HG02642 (cell line): ENCODE measurements at regions not wholly inside any gene's neighbourhood (a gene's known extent, or its start where the extent isn't known, plus 50 kb on each side); places are given as distances from the start of the nearest gene placed in this dataset.

ENCODE experiments used
- ATAC-seq: cut with Tn5 transposase; IDR thresholded peaks from one replicate; pipeline ENCODE4 v1.9.1; 2021; ENCODE audit warnings: mild to moderate bottlenecking; ENCODE audit not compliant: unreplicated experiment, poor library complexity

DNA sequence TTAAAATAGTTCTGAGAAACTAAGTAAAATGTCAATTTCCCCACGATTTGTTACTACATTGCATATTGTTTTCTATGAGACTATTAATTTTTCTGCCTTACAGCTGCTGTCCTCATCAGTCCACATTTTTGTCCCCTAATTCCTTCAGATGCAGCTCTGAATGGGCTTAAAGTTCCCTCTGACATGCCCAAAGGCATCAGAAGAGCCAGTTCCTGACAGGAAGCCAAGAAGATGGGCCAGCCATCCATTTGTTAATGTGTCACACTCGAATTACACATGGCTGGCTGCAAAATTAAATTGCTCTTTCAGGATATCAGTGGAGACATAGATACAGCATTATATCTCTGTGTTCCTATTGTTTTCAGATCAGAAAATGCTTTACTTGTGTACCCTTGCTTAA, 1223.0 kb downstream of the EPHA7 start:
- no peak for ATAC-seq

DNA sequence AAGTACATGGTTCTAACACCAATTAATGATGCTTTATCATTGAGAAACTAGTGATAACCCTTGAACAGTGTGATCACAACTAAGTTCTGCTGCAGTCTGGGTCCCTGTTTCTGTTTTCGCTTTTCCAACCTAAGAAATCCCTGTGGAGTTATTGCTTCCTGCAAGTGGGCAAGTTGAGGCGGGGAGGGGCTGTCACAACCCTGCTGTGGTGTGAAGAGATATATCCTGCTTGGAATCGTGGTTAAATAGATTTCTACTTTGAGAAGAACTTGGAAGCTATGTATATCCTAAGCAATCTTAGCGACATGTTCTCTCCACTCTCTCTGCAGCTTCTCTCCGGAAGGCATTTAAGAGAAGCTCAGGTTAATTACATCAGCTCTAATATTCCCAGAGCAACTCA, 1223.6 kb downstream of the EPHA7 start:
- no peak for ATAC-seq

DNA sequence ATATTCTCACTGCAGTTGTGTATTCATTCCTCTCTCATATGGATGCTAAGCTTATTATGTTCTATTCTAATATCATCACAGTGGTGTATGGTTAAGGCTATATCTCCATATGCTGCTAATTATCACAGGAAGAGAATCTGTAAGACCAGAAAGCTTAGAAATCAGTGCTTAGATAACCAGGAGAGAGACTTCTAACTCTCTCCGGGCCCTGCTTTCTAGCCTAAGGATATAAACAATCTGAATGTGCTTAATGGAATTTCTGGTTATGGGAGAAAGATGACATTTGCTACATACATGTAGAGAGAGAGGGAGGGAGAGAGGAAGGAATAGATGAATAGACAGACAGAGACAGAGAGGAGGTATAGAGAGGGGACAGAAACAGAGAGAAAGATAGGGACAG, 1231.3 kb downstream of the EPHA7 start:
- no peak for ATAC-seq

DNA sequence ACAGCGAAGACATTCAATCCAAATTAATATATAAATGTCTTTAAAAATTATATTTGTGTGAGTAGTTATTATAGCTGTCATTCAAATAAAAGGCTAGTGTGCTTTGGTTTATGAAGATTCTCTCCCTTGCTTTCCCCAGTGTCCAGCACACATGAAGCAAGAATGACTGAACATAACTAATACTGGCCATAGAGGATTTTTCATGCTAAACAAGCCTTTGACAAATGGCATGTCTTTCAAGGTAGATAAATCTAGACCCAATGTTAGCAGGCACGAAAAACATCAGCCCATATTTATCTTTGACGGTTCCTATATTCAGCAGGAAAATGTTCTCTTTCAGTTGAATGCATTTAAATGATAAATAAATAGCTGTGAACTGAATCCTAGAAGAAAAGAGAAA, 1234.4 kb downstream of the EPHA7 start:
- no peak for ATAC-seq

DNA sequence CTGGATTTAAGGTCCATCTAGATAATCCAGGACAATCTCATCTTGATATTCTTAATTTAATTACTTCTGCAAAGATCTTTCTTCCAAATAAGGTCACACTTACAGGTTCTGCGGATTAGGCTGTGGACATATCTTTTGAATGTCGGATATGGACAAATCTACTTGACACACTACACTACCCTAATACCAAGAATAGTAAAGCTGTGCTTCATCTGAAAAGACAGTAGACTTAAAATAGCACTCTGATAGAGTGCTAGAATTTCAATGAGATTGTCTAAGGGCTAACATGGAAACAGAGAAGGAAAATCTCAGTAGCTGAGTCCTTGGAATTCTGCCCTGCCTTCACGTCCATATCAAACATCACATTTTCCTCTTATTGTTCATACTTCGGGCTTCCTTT, 1238.0 kb downstream of the EPHA7 start:
- ATAC-seq: no peak

DNA sequence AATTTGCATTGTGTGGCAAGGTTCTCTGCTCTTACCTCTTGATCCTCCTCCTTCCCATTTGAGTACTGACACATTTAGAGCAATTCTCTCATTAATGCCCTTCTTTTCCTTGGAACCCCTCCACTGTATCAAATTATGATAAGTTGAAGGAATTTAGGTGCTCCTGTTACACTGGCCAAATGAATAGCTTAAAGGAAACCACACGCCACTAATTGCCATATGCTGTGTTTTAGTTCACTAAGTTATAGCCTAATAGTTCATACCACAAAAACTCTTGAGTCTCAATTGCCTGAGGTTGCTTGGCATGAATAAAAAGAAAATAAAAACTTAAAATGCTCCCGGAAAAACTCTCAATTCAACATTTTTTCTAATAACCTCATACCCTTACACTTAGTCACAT, 1239.3 kb downstream of the EPHA7 start:
- ATAC-seq: no peak

DNA sequence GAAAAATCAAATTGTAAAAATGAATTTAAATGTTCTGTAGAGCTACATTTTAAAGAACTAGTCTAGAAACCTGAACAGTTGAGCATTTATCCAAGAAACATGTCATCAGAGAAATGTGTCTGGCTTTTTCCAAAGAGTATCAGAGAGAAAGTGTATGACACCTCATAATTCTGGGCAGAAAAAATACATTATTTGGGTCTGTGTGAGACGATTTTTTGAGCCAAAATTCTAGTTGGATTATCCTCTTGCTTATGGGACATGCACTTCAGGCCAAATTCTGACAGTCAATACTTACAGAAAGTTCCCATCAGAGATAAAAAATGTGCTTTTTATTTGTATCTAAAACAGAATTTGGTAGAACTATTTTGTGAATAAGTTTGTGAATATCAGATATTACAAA, 1242.7 kb downstream of the EPHA7 start:
- no peak for ATAC-seq

DNA sequence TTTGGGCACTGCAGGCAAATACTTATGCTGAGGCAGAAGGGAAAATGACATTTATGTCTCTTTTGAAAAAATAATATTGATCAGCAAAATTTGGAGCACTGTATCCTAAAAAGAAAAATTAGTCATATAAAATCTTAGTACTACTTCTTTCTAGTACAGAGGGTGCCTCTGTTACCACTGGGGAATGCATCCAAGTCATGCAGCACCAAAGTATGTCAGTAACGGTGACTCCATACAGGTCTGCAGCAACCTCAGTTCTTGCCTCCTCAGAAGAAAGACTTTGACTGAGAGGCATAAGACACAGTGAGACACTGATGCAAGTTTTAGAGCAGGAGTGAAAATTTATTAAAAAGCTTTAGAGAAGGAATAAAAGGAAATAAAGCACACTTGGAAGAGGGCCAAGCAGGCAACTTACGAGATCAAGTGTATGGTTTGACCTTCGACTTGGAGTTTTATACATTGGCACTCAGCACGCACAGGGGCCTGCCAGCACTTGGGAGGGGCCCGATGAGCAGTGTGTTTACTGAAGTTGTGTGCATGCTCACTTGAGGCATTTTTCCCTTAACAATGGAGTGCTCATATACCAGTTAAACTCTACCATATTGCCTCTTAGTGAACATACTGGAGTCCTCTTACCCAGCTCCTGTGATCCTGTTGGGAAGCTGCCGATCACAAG, 1244.8 kb downstream of the EPHA7 start:
- no peak for ATAC-seq

DNA sequence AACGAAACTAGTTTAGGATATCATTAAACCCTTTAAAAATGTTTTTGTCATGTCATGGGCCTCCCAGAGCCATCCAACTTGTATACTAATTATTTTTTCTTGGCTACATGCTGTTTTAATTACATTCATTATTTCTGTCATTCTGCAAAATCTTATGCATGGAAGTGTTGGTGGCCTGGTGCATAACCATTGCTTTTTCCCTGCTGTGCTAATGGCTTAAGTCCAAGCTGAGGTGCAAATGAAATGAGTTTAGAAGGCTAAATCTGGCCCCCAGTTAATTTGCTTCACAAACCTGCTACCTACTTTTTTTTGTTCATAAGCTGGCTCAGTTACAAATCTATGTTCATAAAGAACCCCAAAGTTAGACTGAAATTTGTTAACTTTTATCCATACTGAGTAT, 1249.9 kb downstream of the EPHA7 start:
- ATAC-seq: no peak

DNA sequence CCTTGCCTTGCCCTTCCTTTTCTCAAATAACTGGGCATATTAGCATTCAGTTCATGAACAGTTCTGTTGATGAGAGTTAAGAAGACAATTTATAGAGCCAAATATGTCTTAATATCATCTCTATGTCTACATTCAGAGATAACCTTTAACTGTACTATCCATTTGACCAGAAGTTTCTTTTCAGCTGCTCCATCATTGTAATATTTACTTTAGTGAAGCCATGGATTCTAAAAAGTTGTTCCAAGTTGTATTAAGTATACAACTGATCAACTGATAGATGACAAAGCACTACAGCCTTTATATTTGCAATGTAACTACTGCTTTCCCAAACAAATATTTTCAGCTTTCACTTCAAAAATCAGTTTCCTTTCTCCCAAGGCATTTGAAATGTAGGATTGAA, 1252.7 kb downstream of the EPHA7 start:
- ATAC-seq: no peak

DNA sequence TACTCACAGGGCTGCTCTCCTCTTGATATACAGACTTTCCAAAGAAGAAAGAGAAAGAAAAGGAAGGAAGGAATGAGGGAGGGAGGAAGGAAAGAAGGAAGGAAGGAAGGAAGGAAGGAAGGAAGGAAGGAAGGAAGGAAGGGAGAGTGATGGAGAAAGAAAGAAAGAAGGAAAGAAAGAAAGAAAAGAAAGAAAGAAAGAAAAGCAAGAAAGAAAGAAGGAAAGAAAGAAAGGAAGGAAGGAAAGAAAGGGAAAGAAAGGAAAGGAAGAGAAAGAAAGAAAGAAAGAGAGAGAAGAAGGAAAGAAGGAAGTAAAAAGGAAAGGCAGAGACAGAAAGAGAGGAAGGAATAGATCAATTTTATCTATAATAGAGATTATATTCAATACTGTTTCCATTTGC, 1257.4 kb downstream of the EPHA7 start:
- no peak for ATAC-seq

DNA sequence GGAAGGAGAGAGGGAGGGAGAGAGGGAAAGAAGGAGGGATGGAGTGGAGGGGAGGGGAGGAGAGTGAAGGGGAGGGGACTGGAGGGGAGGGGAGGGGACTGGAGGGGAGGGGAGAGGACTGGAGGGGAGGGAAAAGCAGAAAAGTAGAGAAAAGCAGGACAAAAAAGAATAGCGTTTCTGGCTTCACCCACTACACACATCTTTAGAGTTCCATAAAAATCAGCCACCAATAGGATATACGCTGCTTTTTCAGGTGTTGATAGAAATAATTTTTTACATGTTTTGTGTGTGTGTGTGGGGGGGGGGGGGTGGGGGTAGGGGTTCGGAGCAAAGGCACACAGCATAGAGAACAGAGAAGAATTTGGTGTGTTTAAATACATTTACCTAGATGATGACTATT, 1259.1 kb downstream of the EPHA7 start:
- ATAC-seq: no peak

DNA sequence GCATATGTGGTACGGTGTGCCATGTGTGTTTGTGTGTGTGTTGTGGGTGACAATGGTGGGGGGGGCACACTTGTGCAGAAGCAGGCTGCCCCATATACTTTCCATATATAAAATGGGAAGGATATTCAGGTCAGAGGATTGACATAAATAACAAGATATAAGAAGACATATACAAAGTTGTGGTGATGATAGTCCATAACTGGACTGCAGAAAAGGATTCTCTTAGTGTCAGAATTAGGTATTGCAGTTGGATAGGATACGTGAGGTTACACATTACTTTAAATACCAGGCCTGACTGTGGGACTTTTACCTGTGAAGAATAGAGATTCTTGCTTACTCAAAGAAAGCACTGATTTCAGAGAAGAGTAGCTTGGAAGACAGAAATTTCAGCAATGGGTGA, 1260.3 kb downstream of the EPHA7 start:
- ATAC-seq: no peak

DNA sequence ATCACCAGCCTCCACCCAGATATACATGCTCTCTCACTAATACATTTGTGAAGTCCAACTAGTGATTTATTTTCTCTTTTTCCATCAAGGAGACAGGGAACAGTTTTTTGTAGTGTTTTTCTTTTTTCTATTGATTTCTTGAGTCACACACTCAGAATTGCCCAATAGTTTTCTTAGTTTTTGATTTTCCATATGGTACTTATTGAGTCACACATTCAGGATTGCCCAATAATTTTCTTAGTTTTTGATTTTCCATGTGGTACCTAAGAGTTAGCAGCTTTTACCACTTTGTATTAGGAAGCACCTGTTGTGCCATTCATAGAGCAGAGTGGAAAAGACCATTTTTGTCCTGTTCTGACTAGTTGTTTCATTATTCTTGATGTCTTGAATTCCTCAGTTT, 1268.8 kb downstream of the EPHA7 start:
- no peak for ATAC-seq

DNA sequence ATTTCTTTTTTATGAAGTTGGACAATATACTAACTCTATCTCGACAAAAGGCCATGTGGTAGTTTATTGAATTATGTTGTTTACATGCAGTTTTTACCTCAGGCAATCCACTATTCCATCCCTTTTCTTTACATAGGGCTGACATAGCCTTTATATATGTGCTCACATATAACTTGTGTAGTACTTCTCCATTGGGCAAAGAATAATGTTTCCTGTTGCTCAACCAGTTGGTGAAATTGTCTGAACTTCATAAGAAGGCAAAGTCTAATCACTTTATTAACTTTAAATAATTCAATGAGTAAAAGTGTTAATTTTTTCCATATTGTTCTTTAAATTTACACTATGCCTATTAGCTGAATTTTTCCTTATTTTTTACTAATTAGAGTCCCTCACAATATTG, 1272.1 kb downstream of the EPHA7 start:
- no peak for ATAC-seq

DNA sequence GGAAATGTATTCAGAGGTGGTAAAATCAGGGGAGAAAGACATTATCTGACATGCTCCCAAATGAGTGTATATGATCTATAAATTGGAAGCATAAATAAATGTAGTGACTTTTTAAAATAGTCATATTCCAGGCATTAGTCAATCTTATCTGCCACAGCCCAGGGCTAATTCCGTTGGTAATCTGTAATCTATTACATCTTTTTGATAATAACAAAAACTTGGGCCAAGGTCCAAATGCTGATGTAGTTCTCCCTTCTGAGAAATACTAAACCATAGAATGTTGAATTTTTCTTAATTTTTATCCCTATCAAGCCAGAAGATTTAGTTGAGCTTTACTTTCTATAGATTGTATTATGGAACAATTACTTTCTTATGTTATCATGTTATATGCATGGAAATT, 1279.8 kb downstream of the EPHA7 start:
- no peak for ATAC-seq

DNA sequence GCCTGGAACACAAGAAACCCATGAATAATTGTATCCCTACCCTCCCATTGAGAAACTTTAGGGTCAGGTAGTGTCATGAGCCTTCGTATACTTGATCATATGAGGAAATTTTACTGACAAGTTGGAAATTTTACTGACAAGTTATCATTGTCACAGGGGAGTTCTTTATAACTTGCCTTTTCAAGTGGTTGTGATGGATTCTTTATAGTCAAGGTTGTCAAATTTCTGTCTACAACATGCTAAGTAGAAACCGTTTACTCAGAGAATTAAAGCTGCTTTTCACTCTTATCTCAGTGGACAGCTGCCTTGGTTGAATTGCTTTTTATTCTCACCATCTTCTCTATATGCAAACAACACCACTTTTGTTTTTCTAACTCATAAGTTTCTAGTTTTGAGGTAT, 1286.4 kb downstream of the EPHA7 start:
- no peak for ATAC-seq

DNA sequence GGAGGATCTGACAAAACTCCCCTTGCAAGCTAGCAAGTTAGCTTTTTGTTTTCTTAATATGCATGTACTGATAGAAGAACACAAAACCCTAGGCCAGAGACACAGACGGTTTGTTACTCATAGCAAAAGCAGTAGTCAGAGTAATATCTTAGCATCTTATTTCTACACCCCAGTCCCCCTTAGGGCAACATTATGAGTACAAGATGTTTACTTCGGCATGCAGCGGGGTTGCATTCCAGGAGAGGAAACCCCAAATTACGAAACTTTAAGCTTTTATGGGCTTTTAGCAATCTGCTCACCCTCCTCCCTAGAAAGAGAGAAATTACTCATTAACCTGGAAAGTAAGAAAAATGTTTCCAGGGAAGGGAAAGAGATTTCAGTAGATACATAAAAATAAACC, 1286.9 kb downstream of the EPHA7 start:
- ATAC-seq: no peak

DNA sequence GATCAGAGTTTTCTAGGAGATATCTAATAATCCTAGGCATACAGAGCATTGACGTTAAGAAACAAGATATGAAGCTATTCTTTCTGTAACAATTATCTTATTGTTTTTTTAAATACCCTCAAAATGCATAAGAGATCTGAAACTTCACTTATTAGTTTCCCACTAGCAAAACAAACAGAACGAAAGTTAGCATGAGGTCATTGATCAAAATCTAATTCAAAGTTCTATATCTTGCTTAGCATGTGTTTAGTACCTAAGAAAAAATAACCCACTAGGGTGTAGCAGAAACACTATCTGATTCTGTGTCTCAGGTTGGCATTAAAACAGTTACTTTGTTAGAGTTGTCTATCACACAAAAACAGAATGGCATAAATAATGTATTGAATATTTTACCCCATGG, 1288.4 kb downstream of the EPHA7 start:
- ATAC-seq: no peak

DNA sequence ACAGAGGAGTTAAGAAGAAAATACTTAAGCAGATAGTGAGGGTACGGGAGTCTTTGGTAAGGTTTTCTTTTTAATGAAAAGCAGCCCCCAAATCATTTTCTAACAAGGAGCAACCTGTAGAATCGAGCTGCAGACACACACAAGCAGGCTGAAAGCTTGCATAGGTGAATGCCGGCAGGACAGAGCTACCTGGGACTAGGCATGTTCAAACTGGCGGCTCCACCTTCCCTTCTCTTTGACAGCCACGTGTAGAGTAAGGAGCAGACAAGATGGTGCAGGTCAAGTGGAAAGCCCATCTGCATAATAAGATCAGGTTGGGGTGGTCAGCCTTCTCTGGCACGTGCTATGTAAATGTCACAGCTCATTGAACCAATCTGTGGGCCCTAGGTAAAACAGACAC, 1292.4 kb downstream of the EPHA7 start:
- no peak for ATAC-seq

DNA sequence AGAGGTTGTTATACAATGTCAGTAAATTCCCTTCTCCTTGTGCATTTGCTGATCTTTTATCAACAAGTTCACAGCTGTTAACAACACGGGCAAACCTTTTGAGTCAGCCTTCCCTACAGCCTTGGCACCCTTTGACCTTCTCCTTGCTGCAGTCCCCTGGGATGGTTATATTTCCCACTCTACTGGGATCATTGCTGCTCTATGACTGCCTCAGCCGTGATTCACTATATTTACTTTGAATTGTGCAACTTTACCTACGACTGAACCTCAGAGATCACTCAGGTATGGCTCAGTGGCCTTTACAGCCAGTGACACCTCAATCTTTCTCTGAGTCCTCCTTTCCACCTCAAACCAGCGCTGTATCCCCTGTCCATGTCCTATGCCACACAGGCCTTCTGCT, 1293.3 kb downstream of the EPHA7 start:
- ATAC-seq: no peak

DNA sequence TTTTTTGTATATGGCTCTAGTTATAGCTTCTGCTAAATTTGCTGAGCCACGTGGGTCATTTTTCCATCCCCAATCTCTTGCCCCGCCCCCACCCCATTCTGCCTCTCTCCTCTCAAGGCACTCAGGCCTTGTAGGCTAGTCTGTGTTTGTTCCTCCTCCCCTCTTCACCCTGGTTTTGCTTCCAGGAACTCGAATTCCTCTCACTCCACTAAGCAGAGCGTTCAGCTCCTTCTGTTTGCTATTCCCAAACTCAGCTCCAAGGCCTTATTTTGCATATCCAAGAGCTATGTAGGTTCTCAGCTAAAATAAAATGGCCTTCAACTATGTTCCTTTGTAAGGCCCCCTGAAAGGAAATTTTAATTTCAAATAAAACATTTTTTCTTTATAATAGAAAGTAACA, 1293.7 kb downstream of the EPHA7 start:
- no peak for ATAC-seq

DNA sequence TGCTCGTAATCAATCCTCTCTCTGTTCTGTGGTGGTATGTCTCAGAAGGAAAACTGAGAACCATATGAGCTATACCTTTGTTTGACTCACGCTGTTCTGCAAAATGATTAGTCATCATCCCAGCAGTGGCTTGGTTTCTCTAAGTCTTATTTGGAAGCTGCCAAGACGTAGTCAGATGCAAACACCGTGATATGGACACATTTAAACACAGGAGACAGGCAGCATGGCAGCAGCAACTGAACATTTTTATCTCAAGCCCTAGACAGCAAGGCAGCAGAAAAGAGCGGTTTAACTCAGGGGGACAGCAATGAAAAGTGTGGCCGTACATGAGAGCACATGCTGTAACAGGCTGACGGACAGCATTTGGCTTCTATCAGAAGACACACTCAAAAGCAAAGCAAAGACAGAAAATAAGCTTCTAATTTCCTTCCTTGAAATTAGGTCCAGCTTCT, 1295.1 kb downstream of the EPHA7 start:
- no peak for ATAC-seq
